Fibroblast of lung (primary cell): ENCODE measurements at regions not wholly inside any gene's neighbourhood (a gene's known extent, or its start where the extent isn't known, plus 50 kb on each side); places are given as distances from the start of the nearest gene placed in this dataset.

Experiments
- DNase-seq, 2 donors: peaks; one replicate each; pipeline versions ENCODE4 v3.0.0 to v3.0.0-alpha.2; 2010; ENCODE audit warnings: low read depth in 2 of 2
- H2AFZ ChIP-seq: 2 replicates; pipeline ENCODE4 v1.5.1; 2012; ENCODE audit warnings: low read length, control low read depth, inconsistent platforms
- H3K27ac ChIP-seq: 2 replicates; pipeline ENCODE4 v1.5.1; 2011; ENCODE audit warnings: low read length, control low read depth; ENCODE audit not compliant: insufficient read depth
- H3K27me3 ChIP-seq: 2 replicates; pipeline ENCODE4 v1.5.1; 2011; ENCODE audit warnings: mild to moderate bottlenecking, low read length; ENCODE audit not compliant: control insufficient read depth, insufficient read depth
- H3K36me3 ChIP-seq: 2 replicates; pipeline ENCODE4 v1.5.1; 2011; ENCODE audit warnings: low read length; ENCODE audit not compliant: control insufficient read depth, insufficient read depth
- H3K4me1 ChIP-seq: 2 replicates; pipeline ENCODE4 v1.5.1; 2011; ENCODE audit warnings: low read length; ENCODE audit not compliant: control insufficient read depth, insufficient read depth; ENCODE audit errors: extremely low read depth
- H3K4me2 ChIP-seq: 2 replicates; pipeline ENCODE4 v1.5.1; 2011; ENCODE audit warnings: low read length, control low read depth; ENCODE audit not compliant: insufficient read depth; ENCODE audit errors: extremely low read depth
- H3K4me3 ChIP-seq, 4 experiments: fragments of 200-600 bp in 1 of 4; sonication (generic) in 1 of 4; replicated peaks in 1 of 4; 2 replicates each; pipeline ENCODE4 v1.5.1; 2011 to 2016; ENCODE audit warnings: low read length in 4 of 4, low read depth in 3 of 4, mild to moderate bottlenecking in 3 of 4, control low read depth in 2 of 4, inconsistent platforms in 1 of 4, mixed read lengths in 1 of 4; ENCODE audit not compliant: insufficient read depth in 1 of 4; ENCODE audit errors: control extremely low read depth in 1 of 4
- H3K79me2 ChIP-seq: 2 replicates; pipeline ENCODE4 v1.5.1; 2012; ENCODE audit warnings: mild to moderate bottlenecking, low read length, inconsistent platforms; ENCODE audit not compliant: control insufficient read depth, insufficient read depth
- H3K9ac ChIP-seq: 2 replicates; pipeline ENCODE4 v1.5.1; 2011; ENCODE audit warnings: mild to moderate bottlenecking, low read length, control low read depth; ENCODE audit not compliant: insufficient read depth
- H3K9me3 ChIP-seq: 2 replicates; pipeline ENCODE4 v1.5.1; 2012; ENCODE audit warnings: low read depth, low read length; ENCODE audit not compliant: control insufficient read depth, insufficient read depth
- H4K20me1 ChIP-seq: 2 replicates; pipeline ENCODE4 v1.5.1; 2011; ENCODE audit warnings: low read length; ENCODE audit not compliant: control insufficient read depth, insufficient read depth; ENCODE audit errors: extremely low read depth
- EZH2 ChIP-seq: IDR thresholded peaks from 2 replicates; pipeline ENCODE4 v1.5.1; 2012; ENCODE audit warnings: low read length, control low read depth, mild to moderate bottlenecking; ENCODE audit errors: missing control alignments
- TF ChIP-seq, protein P1 (sequence below), 2 donors: IDR thresholded peaks in 1 of 2; conservative IDR thresholded peaks in 1 of 2; 1 replicate in 1 of 2; 2 replicates in 1 of 2; pipeline ENCODE4 v1.5.1; 2011 to 2012; ENCODE audit warnings: low read length in 2 of 2, control low read depth in 1 of 2, inconsistent platforms in 1 of 2, low read depth in 1 of 2, mild to moderate bottlenecking in 1 of 2

DNA sequence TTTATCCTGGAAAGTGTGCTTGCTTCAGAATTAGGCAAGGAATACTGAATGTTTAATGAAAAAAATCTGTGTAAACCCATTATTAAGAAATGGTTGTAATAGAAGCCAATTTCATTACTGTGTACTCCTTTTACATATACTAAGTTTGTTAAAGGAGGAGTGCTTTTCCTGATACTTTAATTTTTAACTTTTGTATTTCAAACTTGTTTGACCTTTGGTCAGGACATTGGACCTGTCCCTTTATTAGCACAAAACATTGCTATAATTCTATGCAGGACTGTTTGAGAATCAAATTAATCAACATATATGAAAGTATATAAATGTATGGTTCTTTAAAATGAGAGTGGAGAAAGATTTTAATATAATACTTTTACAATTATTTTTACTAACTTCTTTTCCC is 659.6 kb downstream of the TMTC2 start:
- H3K36me3 ChIP-seq: no peaks in the 10 kb centered on the region
- TF ChIP-seq EZH2: no peak
- TF ChIP-seq, protein P1, sequence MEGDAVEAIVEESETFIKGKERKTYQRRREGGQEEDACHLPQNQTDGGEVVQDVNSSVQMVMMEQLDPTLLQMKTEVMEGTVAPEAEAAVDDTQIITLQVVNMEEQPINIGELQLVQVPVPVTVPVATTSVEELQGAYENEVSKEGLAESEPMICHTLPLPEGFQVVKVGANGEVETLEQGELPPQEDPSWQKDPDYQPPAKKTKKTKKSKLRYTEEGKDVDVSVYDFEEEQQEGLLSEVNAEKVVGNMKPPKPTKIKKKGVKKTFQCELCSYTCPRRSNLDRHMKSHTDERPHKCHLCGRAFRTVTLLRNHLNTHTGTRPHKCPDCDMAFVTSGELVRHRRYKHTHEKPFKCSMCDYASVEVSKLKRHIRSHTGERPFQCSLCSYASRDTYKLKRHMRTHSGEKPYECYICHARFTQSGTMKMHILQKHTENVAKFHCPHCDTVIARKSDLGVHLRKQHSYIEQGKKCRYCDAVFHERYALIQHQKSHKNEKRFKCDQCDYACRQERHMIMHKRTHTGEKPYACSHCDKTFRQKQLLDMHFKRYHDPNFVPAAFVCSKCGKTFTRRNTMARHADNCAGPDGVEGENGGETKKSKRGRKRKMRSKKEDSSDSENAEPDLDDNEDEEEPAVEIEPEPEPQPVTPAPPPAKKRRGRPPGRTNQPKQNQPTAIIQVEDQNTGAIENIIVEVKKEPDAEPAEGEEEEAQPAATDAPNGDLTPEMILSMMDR (conservative IDR thresholded peaks at IDR 0.05 in 1 of 2, IDR thresholded peaks at IDR 0.05 in 1 of 2; ENCODE audit: low read depth in 1 of 2, low read length in 2 of 2): no peak
- no peak overlapping the region for H2AFZ ChIP-seq

DNA sequence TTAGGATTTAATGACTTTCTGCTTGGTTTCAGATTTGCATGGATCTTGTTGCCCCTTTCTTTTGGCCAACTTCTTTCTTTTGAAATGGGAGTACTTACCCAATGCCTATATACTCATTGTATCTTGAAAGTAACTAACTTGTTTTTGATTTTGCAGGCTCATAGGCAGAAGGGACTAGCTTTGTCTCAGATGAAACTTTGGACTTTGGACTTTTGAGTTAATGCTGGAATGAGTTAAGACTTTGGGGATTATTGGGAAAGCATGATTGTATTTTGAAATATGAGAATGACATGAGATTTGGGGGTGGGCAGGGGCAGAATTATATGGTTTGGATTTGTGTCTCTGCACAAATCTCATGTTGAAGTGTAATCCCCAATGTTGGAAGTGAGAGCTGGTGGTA is 657.1 kb downstream of the TMTC2 start:
- Histone ChIP-seq H3K36me3 (no peaks in the 10 kb centered on the region), H4K20me1 (no peaks in the 10 kb centered on the region), H2AFZ (no peak overlapping the region), H3K79me2 (no peaks in the 10 kb centered on the region), H3K4me3 (no peak overlapping the region), H3K4me2 (no peak overlapping the region), H3K9me3 (no peaks in the 10 kb centered on the region), H3K4me1 (no peaks in the 10 kb centered on the region), H3K9ac (no peak overlapping the region), H3K27ac (no peak overlapping the region), H3K27me3 (no peaks in the 10 kb centered on the region)
- DNase-seq: no peak
- TF ChIP-seq, protein P1 (conservative IDR thresholded peaks at IDR 0.05 in 1 of 2, IDR thresholded peaks at IDR 0.05 in 1 of 2; ENCODE audit: low read depth in 1 of 2, low read length in 2 of 2): no peak
- no peak for TF ChIP-seq EZH2

More for the DNA sequence above, 659.6 kb downstream of the TMTC2 start:
- no peak overlapping the region for H3K9ac ChIP-seq
- H3K9me3 ChIP-seq: no peaks in the 10 kb centered on the region
- H4K20me1 ChIP-seq: no peaks in the 10 kb centered on the region
- no peak overlapping the region for H3K4me2 ChIP-seq
- H3K27me3 ChIP-seq: no peaks in the 10 kb centered on the region
- H3K4me3 ChIP-seq: no peak overlapping the region
- H3K27ac ChIP-seq: no peak overlapping the region
- no peaks in the 10 kb centered on the region for H3K79me2 ChIP-seq
- H3K4me1 ChIP-seq: no peaks in the 10 kb centered on the region
- DNase-seq: no peak

DNA sequence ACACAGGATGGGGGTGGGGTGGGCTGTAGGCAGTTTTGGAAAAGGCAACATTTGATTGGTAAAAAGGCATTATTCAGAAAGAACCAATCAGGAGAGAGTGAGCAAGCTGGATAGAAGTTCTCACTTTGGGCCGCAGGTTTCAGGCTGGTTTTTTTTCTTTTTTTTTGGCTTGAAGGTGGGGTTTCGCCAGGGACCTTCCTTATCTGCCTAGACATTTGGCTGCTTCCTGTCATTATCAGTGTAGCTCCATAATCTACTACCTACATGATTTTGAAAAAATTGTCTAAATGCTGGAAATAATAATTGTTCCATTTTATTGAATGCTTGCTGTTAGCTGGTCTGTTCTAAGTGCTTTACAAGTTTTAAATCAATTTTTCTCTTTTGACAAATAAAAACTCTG is 649.0 kb downstream of the TMTC2 start:
- no peak overlapping the region for H3K4me2 ChIP-seq
- H3K9me3 ChIP-seq: no peaks in the 10 kb centered on the region
- no peak overlapping the region for H2AFZ ChIP-seq
- no peak overlapping the region for H3K4me3 ChIP-seq
- no peak overlapping the region for H3K9ac ChIP-seq
- TF ChIP-seq EZH2: no peak
- TF ChIP-seq, protein P1 (conservative IDR thresholded peaks at IDR 0.05 in 1 of 2, IDR thresholded peaks at IDR 0.05 in 1 of 2; ENCODE audit: low read depth in 1 of 2, low read length in 2 of 2): no peak
- no peaks in the 10 kb centered on the region for H3K79me2 ChIP-seq
- DNase-seq: no peak
- H3K36me3 ChIP-seq: no peaks in the 10 kb centered on the region
- H3K27me3 ChIP-seq: no peaks in the 10 kb centered on the region
- H3K4me1 ChIP-seq: no peaks in the 10 kb centered on the region
- no peak overlapping the region for H3K27ac ChIP-seq
- no peaks in the 10 kb centered on the region for H4K20me1 ChIP-seq
